OCI-LY7 (cell line): ENCODE measurements at regions not wholly inside any gene's neighbourhood (a gene's known extent, or its start where the extent isn't known, plus 50 kb on each side); places are given as distances from the start of the nearest gene placed in this dataset.

ENCODE experiments used
- BruUV-seq: library from RNA; stranded (reverse); fragments of 400-500 nt; replicated peaks from 2 replicates; lab custom pipeline; 2021; lab: Mats Ljungman, UMichigan
- CTCF ChIA-PET: fragments of 300-600 bp; sonication (Branson Sonifier 250); formaldehyde crosslinking; loops from one replicate; lab custom pipeline; 2022; ENCODE audit warnings: antibody characterized with exemption; ENCODE audit not compliant: unreplicated experiment; lab: Charles Lee
- POLR2A ChIA-PET: fragments of 300-600 bp; sonication (Branson Sonifier 250); formaldehyde crosslinking; loops from one replicate; lab custom pipeline; 2022; ENCODE audit warnings: antibody characterized with exemption; lab: Charles Lee
- DNase-seq: peaks from one replicate; pipeline ENCODE4 v3.0.0-alpha.2; 2015; ENCODE audit warnings: low spot score
- H2AFZ ChIP-seq: fragments of 200-600 bp; sonication (generic), shearing (Covaris generic); 2 replicates; pipeline ENCODE4 v1.6.1; 2014; ENCODE audit warnings: mild to moderate bottlenecking, antibody characterized with exemption, low read length, moderate library complexity
- H3K27ac ChIP-seq: fragments of 200-600 bp; sonication (generic); 2 replicates; pipeline ENCODE4 v1.5.1; 2014; ENCODE audit warnings: mixed run types, low read depth, mild to moderate bottlenecking, moderate library complexity, low read length, inconsistent platforms; ENCODE audit not compliant: poor library complexity, severe bottlenecking
- H3K36me3 ChIP-seq: fragments of 200-600 bp; sonication (generic); 2 replicates; pipeline ENCODE4 v1.6.1; 2014; ENCODE audit warnings: mild to moderate bottlenecking, antibody characterized with exemption, low read length, moderate library complexity, mixed read lengths; ENCODE audit not compliant: insufficient read depth
- H3K4me1 ChIP-seq: fragments of 200-600 bp; sonication (generic); 2 replicates; pipeline ENCODE4 v1.5.1; 2014; ENCODE audit warnings: mild to moderate bottlenecking, low read length; ENCODE audit not compliant: insufficient read depth, poor library complexity, severe bottlenecking
- H3K4me2 ChIP-seq: fragments of 200-600 bp; sonication (generic); 2 replicates; pipeline ENCODE4 v1.6.1; 2014; ENCODE audit warnings: mild to moderate bottlenecking, low read length
- H3K4me3 ChIP-seq: fragments of 200-600 bp; sonication (generic); 2 replicates; pipeline ENCODE4 v1.5.1; 2014; ENCODE audit warnings: mild to moderate bottlenecking, low read depth, low read length; ENCODE audit not compliant: poor library complexity, severe bottlenecking
- H3K79me2 ChIP-seq: fragments of 200-600 bp; sonication (generic); 2 replicates; pipeline ENCODE4 v1.6.1; 2016; ENCODE audit warnings: low read depth, mild to moderate bottlenecking, low read length, moderate library complexity, mixed read lengths; ENCODE audit not compliant: insufficient read depth
- H3K9me2 ChIP-seq: fragments of 200-600 bp; sonication (generic); 2 replicates; pipeline ENCODE4 v1.6.1; 2016; ENCODE audit warnings: mild to moderate bottlenecking, low read length, mixed read lengths; ENCODE audit not compliant: insufficient read depth
- H3K9me3 ChIP-seq: fragments of 200-600 bp; sonication (generic); 2 replicates; pipeline ENCODE4 v1.6.1; 2014; ENCODE audit warnings: mild to moderate bottlenecking, mixed run types, low read length, mixed read lengths
- H4K20me1 ChIP-seq: fragments of 200-600 bp; sonication (generic); 2 replicates; pipeline ENCODE4 v1.6.1; 2014; ENCODE audit warnings: mild to moderate bottlenecking, antibody characterized with exemption, low read length, moderate library complexity, mixed read lengths; ENCODE audit not compliant: insufficient read depth
- CTCF ChIP-seq: fragments of 200-600 bp; sonication (generic); conservative IDR thresholded peaks from 2 replicates; pipeline ENCODE4 v1.5.1; 2014; ENCODE audit warnings: mild to moderate bottlenecking, antibody characterized with exemption, low read length, moderate library complexity, mixed read lengths
- EZH2phosphoT487 ChIP-seq: fragments of 200-600 bp; sonication (generic); IDR thresholded peaks from 2 replicates; pipeline ENCODE4 v1.6.1; 2018; ENCODE audit warnings: low read depth, borderline replicate concordance, mild to moderate bottlenecking, mixed run types, antibody characterized with exemption, low read length, moderate library complexity, mixed read lengths
- intact Hi-C: fragments of 100-400 bp; cut with micrococcal nuclease; formaldehyde crosslinking; loops from one replicate; pipeline ENCODE4 v1.10.0; 2022; ENCODE audit not compliant: unreplicated experiment

- TF ChIP-seq CTCF (no peak), EZH2phosphoT487 (no peak)
- CTCF ChIA-PET, result no interaction called here
- no peaks in the 10 kb centered on the region for H3K4me1 ChIP-seq
- BruUV-seq, result no TSS peak
- H3K27ac ChIP-seq, result no peak overlapping the region
- no peak overlapping the region for H3K4me3 ChIP-seq
- no peak overlapping the region for H3K4me2 ChIP-seq
- H3K9me2 ChIP-seq, result no peaks in the 10 kb centered on the region
- POLR2A ChIA-PET, result no interaction called here
- H4K20me1 ChIP-seq, result no peaks in the 10 kb centered on the region
- no peak overlapping the region for H2AFZ ChIP-seq
- no peaks in the 10 kb centered on the region for H3K9me3 ChIP-seq
- intact Hi-C loops, result no loop called here
- H3K79me2 ChIP-seq, result no peaks in the 10 kb centered on the region
- H3K36me3 ChIP-seq, result no peaks in the 10 kb centered on the region
- no peak for DNase-seq
Observed at GRCh38 chr12:114916124-114916523, 232.1 kb upstream of the TBX3 start.

- no TSS peak for BruUV-seq
- H3K4me3 ChIP-seq, result no peak overlapping the region
- H4K20me1 ChIP-seq, result no peaks in the 10 kb centered on the region
- DNase-seq, result no peak
- no peaks in the 10 kb centered on the region for H3K79me2 ChIP-seq
- TF ChIP-seq EZH2phosphoT487 (no peak), CTCF (no peak)
- H3K4me1 ChIP-seq, result no peaks in the 10 kb centered on the region
- H3K9me2 ChIP-seq, result no peaks in the 10 kb centered on the region
- CTCF ChIA-PET, result no interaction called here
- H3K9me3 ChIP-seq, result no peaks in the 10 kb centered on the region
- intact Hi-C loops, result no loop called here
- no peak overlapping the region for H3K4me2 ChIP-seq
- no peak overlapping the region for H2AFZ ChIP-seq
- H3K36me3 ChIP-seq, result no peaks in the 10 kb centered on the region
- POLR2A ChIA-PET, result interaction anchor here (0.8 kb wide), 1 partner anchor 44 kb away, joined by 5 read pairs; no protein-coding TSS in a partner anchor
- H3K27ac ChIP-seq, result no peak overlapping the region
Observed at GRCh38 chr12:114913871-114914801, 230.2 kb upstream of the TBX3 start.

GRCh38 chr12:114912811-114913210, 228.8 kb upstream of the TBX3 start:
- H3K9me2 ChIP-seq, result no peaks in the 10 kb centered on the region
- no peaks in the 10 kb centered on the region for H3K79me2 ChIP-seq
- CTCF ChIA-PET, result no interaction called here
- no peak for TF ChIP-seq CTCF
- no peak for TF ChIP-seq EZH2phosphoT487
- no peaks in the 10 kb centered on the region for H3K4me1 ChIP-seq
- POLR2A ChIA-PET, result no interaction called here
- no peaks in the 10 kb centered on the region for H3K9me3 ChIP-seq
- no peak overlapping the region for H2AFZ ChIP-seq
- H3K36me3 ChIP-seq, result no peaks in the 10 kb centered on the region
- H3K4me2 ChIP-seq, result no peak overlapping the region
- intact Hi-C loops, result no loop called here
- no TSS peak for BruUV-seq
- no peak for DNase-seq
- no peak overlapping the region for H3K4me3 ChIP-seq
- no peak overlapping the region for H3K27ac ChIP-seq
- H4K20me1 ChIP-seq, result no peaks in the 10 kb centered on the region
